HepG2 (cell line): ENCODE measurements at regions not wholly inside any gene's neighbourhood (a gene's known extent, or its start where the extent isn't known, plus 50 kb on each side); places are given as distances from the start of the nearest gene placed in this dataset.

Experiments
- FIP1L1 ChIP-seq: fragments of 200-400 bp; formaldehyde crosslinking; IDR thresholded peaks from 2 replicates; pipeline ENCODE4 v1.6.1; 2018; ENCODE audit warnings: low read depth, mild to moderate bottlenecking, low read length, moderate library complexity, borderline replicate concordance; ENCODE audit not compliant: insufficient read depth
- FOXK2 ChIP-seq: fragments of 450-650 bp; IDR thresholded peaks from 2 replicates; pipeline ENCODE4 v1.6.1; 2016
- LCORL ChIP-seq, 2 experiments: fragments of 450-650 bp in 1 of 2; sonication (generic) in 1 of 2; formaldehyde crosslinking in 1 of 2; IDR thresholded peaks; 2 replicates each; pipeline versions ENCODE4 v1.5.0 to v1.6.1; 2017 to 2020; ENCODE audit warnings: antibody characterized with exemption in 1 of 2, missing genetic modification reagents in 1 of 2
- REL ChIP-seq: sonication (generic); formaldehyde crosslinking; conservative IDR thresholded peaks from 2 replicates; pipeline ENCODE4 v1.8.0; 2022; ENCODE audit warnings: mild to moderate bottlenecking, missing genetic modification reagents, moderate library complexity
- SMAD3 ChIP-seq: sonication (generic); formaldehyde crosslinking; IDR thresholded peaks from 2 replicates; pipeline ENCODE4 v1.4.0; 2020; ENCODE audit warnings: missing genetic modification reagents
- ZBTB40 ChIP-seq, 2 experiments: fragments of 450-650 bp in 1 of 2; sonication (generic) in 1 of 2; formaldehyde crosslinking in 1 of 2; IDR thresholded peaks; 2 replicates each; pipeline versions ENCODE4 v1.6.1 to v1.8.0; 2016 to 2022; ENCODE audit warnings: antibody characterized with exemption in 1 of 2, mild to moderate bottlenecking in 1 of 2, missing genetic modification reagents in 1 of 2
- ZNF552 ChIP-seq: sonication (generic); formaldehyde crosslinking; IDR thresholded peaks from 2 replicates; pipeline ENCODE4 v1.9.0; 2022; ENCODE audit warnings: missing genetic modification reagents, mild to moderate bottlenecking, borderline replicate concordance

GRCh38 chr6:1146500-1146899 is 165.4 kb upstream of the FOXQ1 start (continued):
- TF ChIP-seq ZBTB40 (IDR thresholded peaks at IDR 0.05) (peak; percentile 39), ZBTB40 (CRISPR knock-in tag; IDR thresholded peaks at IDR 0.05) (no peak), ZNF552 (CRISPR knock-in tag) (no peak), FIP1L1 (no peak), FOXK2 (peak; percentile 69), REL (CRISPR knock-in tag) (no peak), SMAD3 (CRISPR knock-in tag) (no peak), LCORL (IDR thresholded peaks at IDR 0.05) (0 out of 2 replicates have a peak, but pooled peaks have one; percentile 26), LCORL (CRISPR knock-in tag; IDR thresholded peaks at IDR 0.05) (no peak)
